HG03139 (cell line): ENCODE measurements at regions not wholly inside any gene's neighbourhood (a gene's known extent, or its start where the extent isn't known, plus 50 kb on each side); places are given as distances from the start of the nearest gene placed in this dataset.

Source experiments
- ATAC-seq: cut with Tn5 transposase; IDR thresholded peaks from one replicate; pipeline ENCODE4 v1.9.1; 2021; ENCODE audit not compliant: unreplicated experiment

DNA sequence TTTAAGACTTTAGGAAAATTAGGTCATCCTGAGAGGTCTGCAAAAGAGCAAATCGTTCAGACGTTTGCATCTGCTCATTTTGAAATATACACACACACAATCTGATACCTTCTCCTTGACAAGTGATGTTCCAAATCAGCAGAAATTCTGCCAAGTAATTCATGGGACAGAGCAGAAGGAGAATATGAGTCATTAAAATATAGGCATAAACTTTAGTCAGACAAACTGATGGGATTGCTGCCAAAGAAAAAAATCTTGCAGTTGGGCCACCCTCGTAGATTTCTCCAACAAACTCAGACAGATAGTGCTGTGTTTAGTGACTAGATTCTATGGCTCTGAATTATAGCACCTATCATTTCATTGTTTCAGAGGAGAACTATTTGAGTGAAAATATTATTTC, 336.3 kb downstream of the NYAP2 start:
- no peak for ATAC-seq

- no peak for ATAC-seq
These were observed 326.2 kb downstream of the NYAP2 start for GRCh38 chr2:225725726-225726125.
